ENCODE measurements at regions not wholly inside any gene's neighbourhood (a gene's known extent, or its start where the extent isn't known, plus 50 kb on each side); places are given as distances from the start of the nearest gene placed in this dataset.

DNA sequence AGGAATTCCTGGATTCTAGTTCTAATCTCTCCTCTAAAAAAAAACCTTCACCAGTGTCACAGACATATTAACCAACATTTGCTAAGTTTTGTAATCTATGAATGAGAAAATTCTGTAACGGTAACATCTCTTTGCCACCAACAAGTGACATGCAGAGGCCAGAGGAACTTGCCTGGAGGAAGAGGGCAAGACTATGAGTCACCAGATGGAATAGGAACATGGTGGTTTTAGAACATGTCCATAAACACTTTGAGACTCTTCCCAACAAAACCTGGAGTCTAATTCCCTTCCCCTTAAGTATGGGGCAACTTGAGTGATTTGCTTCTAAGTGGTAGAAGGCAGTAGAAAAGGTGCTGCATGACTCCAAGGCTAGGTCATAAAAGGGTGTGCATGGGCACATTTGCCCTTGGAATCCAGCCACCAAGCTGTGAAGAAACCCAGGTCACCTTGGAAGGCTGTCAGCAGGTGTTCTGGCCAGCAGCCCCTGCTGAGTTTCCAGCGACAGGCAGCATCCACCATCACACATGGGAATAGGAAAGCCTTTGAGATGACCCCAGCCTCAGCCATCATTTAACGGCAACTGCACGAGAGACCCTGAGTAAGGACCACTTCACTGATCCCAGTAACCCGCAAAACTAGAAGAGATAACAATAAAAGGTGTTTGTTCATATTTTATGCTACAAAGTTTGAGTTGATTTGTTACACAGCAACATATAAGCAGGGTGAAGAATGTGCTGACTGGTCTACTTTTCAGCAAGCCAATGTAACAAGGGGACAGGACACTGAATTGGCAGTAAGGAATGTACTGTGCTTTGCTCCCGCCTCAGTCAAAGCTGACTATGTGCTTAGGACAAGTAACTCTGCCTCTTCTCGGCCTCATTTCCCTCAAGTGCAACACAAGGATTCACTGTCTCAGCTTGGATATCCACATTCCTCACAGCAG lies 90.6 kb downstream of the SKA1 start:
- no peak for DNase-seq (ENCODE audit: low spot score)
- no peak overlapping the region for H3K4me3 Mint-ChIP-seq (ENCODE audit: unreplicated experiment)
- no peak overlapping the region for H3K27ac Mint-ChIP-seq (ENCODE audit: unreplicated experiment)
- no peaks in the 10 kb centered on the region for H3K36me3 Mint-ChIP-seq (ENCODE audit: low read depth, unreplicated experiment)
- H3K9me3 Mint-ChIP-seq (ENCODE audit: unreplicated experiment) = no peaks in the 10 kb centered on the region
- TF ChIP-seq CTCF (IDR thresholded peaks at IDR 0.05; ENCODE audit: unreplicated experiment) = no peak
- H3K27me3 Mint-ChIP-seq (ENCODE audit: unreplicated experiment) = peaks cover 2% of the 10 kb centered on the region
- H3K4me1 Mint-ChIP-seq (ENCODE audit: unreplicated experiment) = peaks cover 30% of the 10 kb centered on the region

DNA sequence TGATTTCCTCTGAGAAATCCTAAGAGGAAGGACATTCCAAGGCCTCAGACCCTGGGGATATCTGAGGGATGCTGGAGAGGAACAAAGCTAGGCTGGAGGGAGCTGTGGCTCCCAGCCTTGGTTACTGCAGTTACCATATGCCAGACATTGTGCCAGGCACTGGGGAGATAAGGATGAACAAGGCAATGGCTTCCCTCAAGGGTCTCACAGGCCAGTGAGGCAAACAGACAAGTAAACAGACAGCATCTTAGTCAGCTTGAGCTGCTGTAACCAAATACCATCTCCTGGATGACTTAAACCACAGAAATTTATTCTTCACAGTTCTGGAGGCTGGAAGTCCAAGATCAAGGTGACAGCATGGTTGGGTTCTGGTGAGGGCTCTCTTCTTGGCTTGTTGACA lies 91.8 kb downstream of the SKA1 start:
- Mint-ChIP-seq H3K27ac (ENCODE audit: unreplicated experiment) (peak overlapping the region; percentile 62), H3K9me3 (ENCODE audit: unreplicated experiment) (no peaks in the 10 kb centered on the region), H3K4me1 (ENCODE audit: unreplicated experiment) (peaks cover 34% of the 10 kb centered on the region), H3K36me3 (ENCODE audit: low read depth, unreplicated experiment) (no peaks in the 10 kb centered on the region), H3K4me3 (ENCODE audit: unreplicated experiment) (no peak overlapping the region), H3K27me3 (ENCODE audit: unreplicated experiment) (peaks cover 2% of the 10 kb centered on the region)
- no peak for DNase-seq (ENCODE audit: low spot score)
- no peak for TF ChIP-seq CTCF (IDR thresholded peaks at IDR 0.05; ENCODE audit: unreplicated experiment)

GRCh38 chr18:50468807-50469206 lies 91.1 kb upstream of the MAPK4 start:
- Mint-ChIP-seq H3K27me3 (ENCODE audit: unreplicated experiment) (peaks cover 2% of the 10 kb centered on the region), H3K4me3 (ENCODE audit: unreplicated experiment) (no peak overlapping the region), H3K9me3 (ENCODE audit: unreplicated experiment) (no peaks in the 10 kb centered on the region), H3K27ac (ENCODE audit: unreplicated experiment) (no peak overlapping the region), H3K4me1 (ENCODE audit: unreplicated experiment) (peaks cover 27% of the 10 kb centered on the region), H3K36me3 (ENCODE audit: low read depth, unreplicated experiment) (no peaks in the 10 kb centered on the region)
- TF ChIP-seq CTCF (IDR thresholded peaks at IDR 0.05; ENCODE audit: unreplicated experiment) = no peak
- DNase-seq (ENCODE audit: low spot score) = no peak

GRCh38 chr18:50469380-50469781 lies 90.5 kb upstream of the MAPK4 start:
- Mint-ChIP-seq H3K36me3 (ENCODE audit: low read depth, unreplicated experiment) (no peaks in the 10 kb centered on the region), H3K27me3 (ENCODE audit: unreplicated experiment) (no peaks in the 10 kb centered on the region), H3K4me1 (ENCODE audit: unreplicated experiment) (peaks cover 27% of the 10 kb centered on the region), H3K27ac (ENCODE audit: unreplicated experiment) (no peak overlapping the region), H3K9me3 (ENCODE audit: unreplicated experiment) (no peaks in the 10 kb centered on the region), H3K4me3 (ENCODE audit: unreplicated experiment) (no peak overlapping the region)
- TF ChIP-seq CTCF (IDR thresholded peaks at IDR 0.05; ENCODE audit: unreplicated experiment) = no peak
- no peak for DNase-seq (ENCODE audit: low spot score)

- Mint-ChIP-seq H3K27me3 (ENCODE audit: unreplicated experiment) (no peaks in the 10 kb centered on the region), H3K4me1 (ENCODE audit: unreplicated experiment) (peaks cover 12% of the 10 kb centered on the region), H3K9me3 (ENCODE audit: unreplicated experiment) (no peaks in the 10 kb centered on the region), H3K4me3 (ENCODE audit: unreplicated experiment) (no peak overlapping the region), H3K27ac (ENCODE audit: unreplicated experiment) (no peak overlapping the region), H3K36me3 (ENCODE audit: low read depth, unreplicated experiment) (no peaks in the 10 kb centered on the region)
- DNase-seq (ENCODE audit: low spot score) = no peak
- no peak for TF ChIP-seq CTCF (IDR thresholded peaks at IDR 0.05; ENCODE audit: unreplicated experiment)
These were observed 86.9 kb upstream of the MAPK4 start for GRCh38 chr18:50472941-50473340.
